HEK293T (cell line): ENCODE measurements at regions not wholly inside any gene's neighbourhood (a gene's known extent, or its start where the extent isn't known, plus 50 kb on each side); places are given as distances from the start of the nearest gene placed in this dataset.

ENCODE experiments used
- BHLHE40 ChIP-seq: fragments of 450-650 bp; IDR thresholded peaks from 2 replicates; pipeline ENCODE4 v1.6.1; 2016; ENCODE audit warnings: mild to moderate bottlenecking, moderate library complexity, borderline replicate concordance
- FOXK2 ChIP-seq: fragments of 450-650 bp; IDR thresholded peaks from 2 replicates; pipeline ENCODE4 v1.6.1; 2016; ENCODE audit warnings: mild to moderate bottlenecking
- FOXM1 ChIP-seq: fragments of 450-650 bp; IDR thresholded peaks from 2 replicates; pipeline ENCODE4 v1.6.1; 2017; ENCODE audit warnings: mild to moderate bottlenecking, borderline replicate concordance
- HDGF ChIP-seq: fragments of 450-650 bp; IDR thresholded peaks from 2 replicates; pipeline ENCODE4 v1.6.1; 2017; ENCODE audit warnings: antibody characterized with exemption, borderline replicate concordance
- LEF1 ChIP-seq: fragments of 450-650 bp; IDR thresholded peaks from 2 replicates; pipeline ENCODE4 v1.6.1; 2017; ENCODE audit warnings: mild to moderate bottlenecking, borderline replicate concordance
- SP1 ChIP-seq: fragments of 450-650 bp; IDR thresholded peaks from 2 replicates; pipeline ENCODE4 v1.6.1; 2017
- SUZ12 ChIP-seq: fragments of 450-650 bp; IDR thresholded peaks from 2 replicates; pipeline ENCODE4 v1.6.1; 2016; ENCODE audit warnings: mild to moderate bottlenecking
- ZNF384 ChIP-seq: fragments of 450-650 bp; IDR thresholded peaks from 2 replicates; pipeline ENCODE4 v1.6.1; 2016
- TF ChIP-seq, protein P1 (sequence below): fragments of 450-650 bp; IDR thresholded peaks from 2 replicates; pipeline ENCODE4 v1.6.1; 2016

DNA sequence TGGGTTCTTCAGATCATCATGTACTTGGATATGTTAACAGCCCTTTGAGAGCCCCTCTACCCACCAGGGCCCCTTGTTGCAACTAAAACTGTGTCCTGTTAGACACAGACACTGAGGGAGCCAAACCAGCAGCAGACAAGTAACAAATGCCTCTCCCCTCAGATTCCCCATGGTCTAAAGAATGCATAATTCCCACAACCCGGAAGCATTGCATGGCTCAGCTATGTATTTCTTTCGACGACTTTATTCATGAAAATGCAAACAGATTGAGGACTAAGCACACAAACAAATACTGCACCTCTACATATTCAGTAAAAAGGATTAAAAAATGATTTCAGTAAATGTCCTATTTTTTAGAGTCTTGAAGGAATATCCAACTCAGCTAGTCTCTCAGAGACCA lies 70.1 kb upstream of the HECW1 start:
- TF ChIP-seq FOXM1, result no peak
- TF ChIP-seq, protein P1, sequence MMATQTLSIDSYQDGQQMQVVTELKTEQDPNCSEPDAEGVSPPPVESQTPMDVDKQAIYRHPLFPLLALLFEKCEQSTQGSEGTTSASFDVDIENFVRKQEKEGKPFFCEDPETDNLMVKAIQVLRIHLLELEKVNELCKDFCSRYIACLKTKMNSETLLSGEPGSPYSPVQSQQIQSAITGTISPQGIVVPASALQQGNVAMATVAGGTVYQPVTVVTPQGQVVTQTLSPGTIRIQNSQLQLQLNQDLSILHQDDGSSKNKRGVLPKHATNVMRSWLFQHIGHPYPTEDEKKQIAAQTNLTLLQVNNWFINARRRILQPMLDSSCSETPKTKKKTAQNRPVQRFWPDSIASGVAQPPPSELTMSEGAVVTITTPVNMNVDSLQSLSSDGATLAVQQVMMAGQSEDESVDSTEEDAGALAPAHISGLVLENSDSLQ, result no peak
- no peak for TF ChIP-seq SUZ12
- no peak for TF ChIP-seq LEF1
- no peak for TF ChIP-seq ZNF384
- no peak for TF ChIP-seq BHLHE40
- TF ChIP-seq SP1, result no peak
- TF ChIP-seq HDGF, result no peak
- TF ChIP-seq FOXK2, result no peak
